HG02798 (cell line): ENCODE measurements at regions not wholly inside any gene's neighbourhood (a gene's known extent, or its start where the extent isn't known, plus 50 kb on each side); places are given as distances from the start of the nearest gene placed in this dataset.

Experiments
- ATAC-seq: cut with Tn5 transposase; IDR thresholded peaks from one replicate; pipeline ENCODE4 v1.9.1; 2021; ENCODE audit warnings: mild to moderate bottlenecking; ENCODE audit not compliant: unreplicated experiment, poor library complexity

- ATAC-seq, result no peak
Measured at GRCh38 chr11:97345032-97345431, 955.2 kb downstream of the JRKL start.

GRCh38 chr11:97349201-97349600 lies 959.4 kb downstream of the JRKL start:
- ATAC-seq, result no peak

- ATAC-seq, result no peak
Measured at GRCh38 chr11:97351939-97352338, 962.1 kb downstream of the JRKL start.

- ATAC-seq, result no peak
Measured at GRCh38 chr11:97354026-97354425, 964.2 kb downstream of the JRKL start.

- no peak for ATAC-seq
Measured at GRCh38 chr11:97354576-97354975, 964.8 kb downstream of the JRKL start.

GRCh38 chr11:97355230-97355629 lies 965.4 kb downstream of the JRKL start:
- no peak for ATAC-seq

- no peak for ATAC-seq
Measured at GRCh38 chr11:97356144-97356543, 966.3 kb downstream of the JRKL start.

GRCh38 chr11:97359016-97359415 lies 969.2 kb downstream of the JRKL start:
- ATAC-seq, result no peak

GRCh38 chr11:97361812-97362378 lies 972.1 kb downstream of the JRKL start:
- ATAC-seq, result no peak

GRCh38 chr11:97363331-97363730 lies 973.5 kb downstream of the JRKL start:
- no peak for ATAC-seq

GRCh38 chr11:97364047-97364446 lies 974.2 kb downstream of the JRKL start:
- ATAC-seq, result no peak

- ATAC-seq, result no peak
Measured at GRCh38 chr11:97367406-97368083, 977.7 kb downstream of the JRKL start.

- no peak for ATAC-seq
Measured at GRCh38 chr11:97389270-97389669, 999.5 kb downstream of the JRKL start.

- no peak for ATAC-seq
Measured at GRCh38 chr11:97398246-97398645, 1008.4 kb downstream of the JRKL start.

GRCh38 chr11:97409141-97409540 lies 1019.3 kb downstream of the JRKL start:
- no peak for ATAC-seq

GRCh38 chr11:97414801-97415200 lies 1025.0 kb downstream of the JRKL start:
- no peak for ATAC-seq

GRCh38 chr11:97419729-97420128 lies 1029.9 kb downstream of the JRKL start:
- ATAC-seq, result no peak

- ATAC-seq, result no peak
Measured at GRCh38 chr11:97428247-97428790, 1038.5 kb downstream of the JRKL start.

- ATAC-seq, result no peak
Measured at GRCh38 chr11:97430877-97431276, 1041.1 kb downstream of the JRKL start.

GRCh38 chr11:97432926-97433325 lies 1043.1 kb downstream of the JRKL start:
- ATAC-seq, result no peak

- no peak for ATAC-seq
Measured at GRCh38 chr11:97445561-97445960, 1055.7 kb downstream of the JRKL start.

- no peak for ATAC-seq
Measured at GRCh38 chr11:97451441-97451840, 1061.6 kb downstream of the JRKL start.
